IMR-90 (cell line): ENCODE measurements at regions not wholly inside any gene's neighbourhood (a gene's known extent, or its start where the extent isn't known, plus 50 kb on each side); places are given as distances from the start of the nearest gene placed in this dataset.

Experiments used
- ATAC-seq: fragments of 200-7000 bp; cut with Tn5 transposase; 2 replicates; pipeline ENCODE4 v1.9.1; 2020; ENCODE audit warnings: low read depth, mild to moderate bottlenecking, moderate library complexity
- BruUV-seq: library from RNA; stranded (reverse); fragments of 400-500 nt; replicated peaks from 2 replicates; lab custom pipeline; 2021; lab: Mats Ljungman, UMichigan
- CTCF ChIA-PET: fragments of 300-600 bp; formaldehyde crosslinking; extraction: SDS; loops from one replicate; lab custom pipeline; 2021; ENCODE audit warnings: antibody characterized with exemption; lab: Yijun Ruan, JAX
- POLR2A ChIA-PET: fragments of 300-600 bp; sonication (Branson Sonifier 250); formaldehyde crosslinking; loops from one replicate; lab custom pipeline; 2022; ENCODE audit warnings: antibody characterized with exemption; ENCODE audit not compliant: unreplicated experiment; lab: Charles Lee
- DNase-seq: peaks from one replicate; pipeline ENCODE4 v3.0.0; 2013
- H2AFZ ChIP-seq: replicated peaks from 2 replicates; pipeline ENCODE3; 2013; ENCODE audit warnings: low read length, mild to moderate bottlenecking; ENCODE audit not compliant: poor library complexity
- H2AK5ac ChIP-seq: 2 replicates; pipeline ENCODE4 v1.6.1; 2013; ENCODE audit warnings: low read depth, low read length, inconsistent platforms
- H2AK9ac ChIP-seq: replicated peaks from 2 replicates; pipeline ENCODE3; 2013; ENCODE audit warnings: mild to moderate bottlenecking, low read depth, low read length, moderate library complexity; ENCODE audit not compliant: poor library complexity
- H2BK120ac ChIP-seq: 2 replicates; pipeline ENCODE4 v1.6.1; 2013; ENCODE audit warnings: low read depth, low read length, inconsistent platforms
- H2BK15ac ChIP-seq: 3 replicates; pipeline ENCODE4 v1.6.1; 2013; ENCODE audit warnings: low read depth, low read length, inconsistent platforms
- H2BK20ac ChIP-seq: 2 replicates; pipeline ENCODE4 v1.6.1; 2013; ENCODE audit warnings: low read depth, mild to moderate bottlenecking, inconsistent platforms, low read length, moderate library complexity
- H2BK5ac ChIP-seq: 2 replicates; pipeline ENCODE4 v1.6.1; 2013; ENCODE audit warnings: mild to moderate bottlenecking, low read depth, low read length, inconsistent platforms; ENCODE audit not compliant: poor library complexity, severe bottlenecking
- H3K14ac ChIP-seq: replicated peaks from 2 replicates; pipeline ENCODE4 v1.6.1; 2013; ENCODE audit warnings: low read depth, low read length, inconsistent platforms
- H3K18ac ChIP-seq: 2 replicates; pipeline ENCODE4 v1.6.1; 2013; ENCODE audit warnings: low read depth, low read length, control low read depth
- H3K23ac ChIP-seq: 2 replicates; pipeline ENCODE4 v1.6.1; 2013; ENCODE audit warnings: low read depth, low read length, inconsistent platforms
- H3K27ac ChIP-seq: 2 replicates; pipeline ENCODE4 v1.5.1; 2013; ENCODE audit warnings: mild to moderate bottlenecking, control low read depth, low read length; ENCODE audit not compliant: insufficient read depth
- H3K27me3 ChIP-seq: 2 replicates; pipeline ENCODE4 v1.6.1; 2013; ENCODE audit warnings: low read length; ENCODE audit not compliant: control insufficient read depth, insufficient read depth
- H3K36me3 ChIP-seq: 2 replicates; pipeline ENCODE4 v1.6.1; 2013; ENCODE audit warnings: low read length, mixed read lengths; ENCODE audit not compliant: control insufficient read depth, insufficient read depth
- H3K4ac ChIP-seq: 2 replicates; pipeline ENCODE4 v1.6.1; 2013; ENCODE audit warnings: low read depth, low read length, inconsistent platforms
- H3K4me1 ChIP-seq: 2 replicates; pipeline ENCODE4 v1.6.1; 2013; ENCODE audit warnings: low read length, mixed read lengths; ENCODE audit not compliant: control insufficient read depth, insufficient read depth
- H3K4me2 ChIP-seq: 2 replicates; pipeline ENCODE4 v1.6.1; 2013; ENCODE audit warnings: low read depth, mild to moderate bottlenecking, control low read depth, low read length, moderate library complexity
- H3K4me3 ChIP-seq: 2 replicates; pipeline ENCODE4 v1.5.1; 2013; ENCODE audit warnings: low read depth, mild to moderate bottlenecking, control low read depth, low read length, moderate library complexity; ENCODE audit not compliant: insufficient read depth
- H3K56ac ChIP-seq: 2 replicates; pipeline ENCODE4 v1.6.1; 2013; ENCODE audit warnings: low read length, inconsistent platforms; ENCODE audit not compliant: insufficient read depth; ENCODE audit errors: extremely low read depth
- H3K79me1 ChIP-seq, 2 experiments: 2 replicates each; pipeline ENCODE4 v1.6.1; 2013; ENCODE audit warnings: low read length in 2 of 2, inconsistent platforms in 1 of 2, low read depth in 1 of 2
- H3K9ac ChIP-seq: 2 replicates; pipeline ENCODE4 v1.6.1; 2013; ENCODE audit warnings: low read depth, low read length, control low read depth
- H3K9me1 ChIP-seq: 2 replicates; pipeline ENCODE4 v1.6.1; 2013; ENCODE audit warnings: low read length, inconsistent platforms; ENCODE audit not compliant: insufficient read depth
- H3K9me3 ChIP-seq: 2 replicates; pipeline ENCODE4 v1.6.1; 2013; ENCODE audit warnings: low read length; ENCODE audit not compliant: control insufficient read depth, insufficient read depth
- H4K20me1 ChIP-seq: 2 replicates; pipeline ENCODE4 v1.6.1; 2013; ENCODE audit warnings: low read length, inconsistent platforms; ENCODE audit not compliant: insufficient read depth
- H4K5ac ChIP-seq: 2 replicates; pipeline ENCODE4 v1.6.1; 2013; ENCODE audit warnings: mild to moderate bottlenecking, low read depth, low read length, control low read depth
- H4K8ac ChIP-seq, 2 experiments: 2 replicates each; pipeline ENCODE4 v1.6.1; 2013; ENCODE audit warnings: low read depth in 2 of 2, low read length in 2 of 2, control low read depth in 1 of 2, inconsistent platforms in 1 of 2
- H4K91ac ChIP-seq: 2 replicates; pipeline ENCODE4 v1.6.1; 2013; ENCODE audit warnings: low read depth, low read length, inconsistent platforms; ENCODE audit not compliant: insufficient read depth
- BHLHE40 ChIP-seq: fragments of 150-350 bp; IDR thresholded peaks from 2 replicates; pipeline ENCODE4 v1.6.1; 2016; ENCODE audit warnings: mild to moderate bottlenecking, low read depth, low read length
- FOS ChIP-seq: fragments of 150-350 bp; IDR thresholded peaks from 2 replicates; pipeline ENCODE4 v1.6.1; 2016; ENCODE audit warnings: low read depth, low read length
- MAZ ChIP-seq: IDR thresholded peaks from 2 replicates; pipeline ENCODE4 v1.6.1; 2012; ENCODE audit warnings: low read depth, mild to moderate bottlenecking, low read length, improper control_type of control experiment, moderate library complexity, borderline replicate concordance
- MXI1 ChIP-seq: IDR thresholded peaks from 2 replicates; pipeline ENCODE4 v1.6.1; 2012; ENCODE audit warnings: low read depth, mild to moderate bottlenecking, low read length, moderate library complexity, borderline replicate concordance
- RFX5 ChIP-seq: IDR thresholded peaks from 2 replicates; pipeline ENCODE4 v1.8.0; 2012; ENCODE audit warnings: low read depth, mild to moderate bottlenecking, low read length, moderate library complexity
- USF2 ChIP-seq: fragments of 150-350 bp; IDR thresholded peaks from 2 replicates; pipeline ENCODE4 v1.6.1; 2017; ENCODE audit warnings: mild to moderate bottlenecking, antibody characterized with exemption, low read length, low read depth
- WGBS, 2 experiments: methylation state at CpG; one replicate each; pipeline versions ENCODE4 v1.1.5 to v1.1.7; 2013; ENCODE audit warnings: missing lambda C conversion rate in 2 of 2; ENCODE audit not compliant: insufficient read length in 1 of 2; ENCODE audit errors: extremely low coverage in 2 of 2; 5-methylcytosine and 5-hydroxymethylcytosine counted together
- dilution Hi-C: fragments of 300-500 bp; cut with HindIII; formaldehyde crosslinking; loops from one replicate; pipeline ENCODE4 v1.14.3; 2018; ENCODE audit warnings: low sequenced_read_pairs; ENCODE audit not compliant: unreplicated experiment
- in situ Hi-C: fragments of 300-500 bp; cut with MboI; formaldehyde crosslinking; loops from 3 replicates; pipeline ENCODE4 v1.14.3; 2019; ENCODE audit warnings: low sequenced_read_pairs, inconsistent platforms, mixed read lengths
- intact Hi-C: fragments of 100-400 bp; cut with micrococcal nuclease; formaldehyde crosslinking; loops from 2 replicates; pipeline ENCODE4 v1.10.0; 2022

GRCh38 chr13:59537500-59537899, 626.2 kb downstream of the DIAPH3 start:
- Histone ChIP-seq H3K4me3 (no peak overlapping the region), H2AK9ac (no peak overlapping the region), H2BK5ac (no peak overlapping the region), H3K27ac (no peak overlapping the region), H4K8ac (no peak overlapping the region), H3K9me1 (no peaks in the 10 kb centered on the region), H3K4me1 (no peaks in the 10 kb centered on the region), H3K79me1 (no peaks in the 10 kb centered on the region), H3K27me3 (no peaks in the 10 kb centered on the region; the same call in 1 of the 2 replicates), H4K5ac (no peak overlapping the region), H4K20me1 (no peaks in the 10 kb centered on the region), H2AFZ (no peak overlapping the region), H3K9ac (no peak overlapping the region), H3K4ac (no peak overlapping the region), H4K91ac (no peak overlapping the region), H3K56ac (no peak overlapping the region), H2AK5ac (no peak overlapping the region), H3K14ac (no peak overlapping the region), H2BK20ac (no peak overlapping the region), H2BK120ac (no peak overlapping the region), H3K9me3 (no peaks in the 10 kb centered on the region), H3K18ac (no peak overlapping the region), H3K36me3 (no peaks in the 10 kb centered on the region), H3K4me2 (no peak overlapping the region), H3K23ac (no peak overlapping the region), H2BK15ac (no peak overlapping the region)
- no TSS peak for BruUV-seq
- intact Hi-C loops (no loop called here), dilution Hi-C loops (no loop called here), in situ Hi-C loops (no loop called here)
- ATAC-seq (no peak), DNase-seq (no peak)
- WGBS, 2 experiments, result no CpG with 5 or more reads among the region's 3 CpGs
- ChIA-PET CTCF (no interaction called here), POLR2A (no interaction called here)
- TF ChIP-seq FOS (no peak), MAZ (no peak), MXI1 (no peak), USF2 (no peak), RFX5 (no peak), BHLHE40 (no peak)
